ENCODE measurements at regions not wholly inside any gene's neighbourhood (a gene's known extent, or its start where the extent isn't known, plus 50 kb on each side); places are given as distances from the start of the nearest gene placed in this dataset.

DNA sequence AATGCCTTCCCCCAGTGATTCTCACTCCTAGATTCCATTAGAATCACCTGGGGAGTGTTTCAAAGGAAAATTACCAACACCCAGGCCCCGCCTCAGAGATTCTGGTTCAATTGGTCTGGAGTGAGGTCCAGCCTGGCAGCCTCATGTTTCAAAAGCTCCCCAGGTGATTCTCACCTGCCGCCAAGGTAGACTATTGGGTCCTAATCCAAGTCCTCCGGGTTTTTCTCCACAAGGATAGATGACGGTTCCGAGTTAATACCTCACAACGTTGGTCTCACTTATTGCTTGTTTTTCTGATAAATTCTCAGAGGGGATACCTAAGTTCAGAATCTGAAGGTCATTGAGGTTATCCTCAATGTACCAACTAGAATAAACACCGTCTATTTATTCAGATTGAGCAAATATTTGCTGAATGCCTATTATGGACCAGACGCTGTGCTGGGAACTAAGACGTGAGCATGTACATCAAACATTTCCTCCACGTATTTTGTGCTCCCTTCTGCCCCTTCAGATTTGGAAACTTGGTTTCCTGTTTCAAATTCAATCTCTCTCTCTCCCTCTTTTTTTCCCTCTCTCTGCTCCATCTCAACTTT lies 97.5 kb downstream of the SEC16B start (continued):
- TF ChIP-seq, protein P1, sequence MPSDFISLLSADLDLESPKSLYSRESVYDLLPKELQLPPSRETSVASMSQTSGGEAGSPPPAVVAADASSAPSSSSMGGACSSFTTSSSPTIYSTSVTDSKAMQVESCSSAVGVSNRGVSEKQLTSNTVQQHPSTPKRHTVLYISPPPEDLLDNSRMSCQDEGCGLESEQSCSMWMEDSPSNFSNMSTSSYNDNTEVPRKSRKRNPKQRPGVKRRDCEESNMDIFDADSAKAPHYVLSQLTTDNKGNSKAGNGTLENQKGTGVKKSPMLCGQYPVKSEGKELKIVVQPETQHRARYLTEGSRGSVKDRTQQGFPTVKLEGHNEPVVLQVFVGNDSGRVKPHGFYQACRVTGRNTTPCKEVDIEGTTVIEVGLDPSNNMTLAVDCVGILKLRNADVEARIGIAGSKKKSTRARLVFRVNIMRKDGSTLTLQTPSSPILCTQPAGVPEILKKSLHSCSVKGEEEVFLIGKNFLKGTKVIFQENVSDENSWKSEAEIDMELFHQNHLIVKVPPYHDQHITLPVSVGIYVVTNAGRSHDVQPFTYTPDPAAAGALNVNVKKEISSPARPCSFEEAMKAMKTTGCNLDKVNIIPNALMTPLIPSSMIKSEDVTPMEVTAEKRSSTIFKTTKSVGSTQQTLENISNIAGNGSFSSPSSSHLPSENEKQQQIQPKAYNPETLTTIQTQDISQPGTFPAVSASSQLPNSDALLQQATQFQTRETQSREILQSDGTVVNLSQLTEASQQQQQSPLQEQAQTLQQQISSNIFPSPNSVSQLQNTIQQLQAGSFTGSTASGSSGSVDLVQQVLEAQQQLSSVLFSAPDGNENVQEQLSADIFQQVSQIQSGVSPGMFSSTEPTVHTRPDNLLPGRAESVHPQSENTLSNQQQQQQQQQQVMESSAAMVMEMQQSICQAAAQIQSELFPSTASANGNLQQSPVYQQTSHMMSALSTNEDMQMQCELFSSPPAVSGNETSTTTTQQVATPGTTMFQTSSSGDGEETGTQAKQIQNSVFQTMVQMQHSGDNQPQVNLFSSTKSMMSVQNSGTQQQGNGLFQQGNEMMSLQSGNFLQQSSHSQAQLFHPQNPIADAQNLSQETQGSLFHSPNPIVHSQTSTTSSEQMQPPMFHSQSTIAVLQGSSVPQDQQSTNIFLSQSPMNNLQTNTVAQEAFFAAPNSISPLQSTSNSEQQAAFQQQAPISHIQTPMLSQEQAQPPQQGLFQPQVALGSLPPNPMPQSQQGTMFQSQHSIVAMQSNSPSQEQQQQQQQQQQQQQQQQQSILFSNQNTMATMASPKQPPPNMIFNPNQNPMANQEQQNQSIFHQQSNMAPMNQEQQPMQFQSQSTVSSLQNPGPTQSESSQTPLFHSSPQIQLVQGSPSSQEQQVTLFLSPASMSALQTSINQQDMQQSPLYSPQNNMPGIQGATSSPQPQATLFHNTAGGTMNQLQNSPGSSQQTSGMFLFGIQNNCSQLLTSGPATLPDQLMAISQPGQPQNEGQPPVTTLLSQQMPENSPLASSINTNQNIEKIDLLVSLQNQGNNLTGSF (CRISPR knock-in tag; IDR thresholded peaks at IDR 0.05), result no peak
- peak; percentile 11; the same call in 1 of the 2 replicates for TF ChIP-seq SIX4 (CRISPR knock-in tag; IDR thresholded peaks at IDR 0.05)
- TF ChIP-seq NCOA2 (CRISPR knock-in tag; IDR thresholded peaks at IDR 0.05), result peak; percentile 80
- TF ChIP-seq, protein P2, sequence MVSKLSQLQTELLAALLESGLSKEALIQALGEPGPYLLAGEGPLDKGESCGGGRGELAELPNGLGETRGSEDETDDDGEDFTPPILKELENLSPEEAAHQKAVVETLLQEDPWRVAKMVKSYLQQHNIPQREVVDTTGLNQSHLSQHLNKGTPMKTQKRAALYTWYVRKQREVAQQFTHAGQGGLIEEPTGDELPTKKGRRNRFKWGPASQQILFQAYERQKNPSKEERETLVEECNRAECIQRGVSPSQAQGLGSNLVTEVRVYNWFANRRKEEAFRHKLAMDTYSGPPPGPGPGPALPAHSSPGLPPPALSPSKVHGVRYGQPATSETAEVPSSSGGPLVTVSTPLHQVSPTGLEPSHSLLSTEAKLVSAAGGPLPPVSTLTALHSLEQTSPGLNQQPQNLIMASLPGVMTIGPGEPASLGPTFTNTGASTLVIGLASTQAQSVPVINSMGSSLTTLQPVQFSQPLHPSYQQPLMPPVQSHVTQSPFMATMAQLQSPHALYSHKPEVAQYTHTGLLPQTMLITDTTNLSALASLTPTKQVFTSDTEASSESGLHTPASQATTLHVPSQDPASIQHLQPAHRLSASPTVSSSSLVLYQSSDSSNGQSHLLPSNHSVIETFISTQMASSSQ (IDR thresholded peaks at IDR 0.05; ENCODE audit: low read depth), result peak; percentile 30; the same call in 1 of the 2 replicates
- TF ChIP-seq, protein P2 (CRISPR knock-in tag; IDR thresholded peaks at IDR 0.05; ENCODE audit: borderline replicate concordance), result no peak
- TF ChIP-seq, protein P3, sequence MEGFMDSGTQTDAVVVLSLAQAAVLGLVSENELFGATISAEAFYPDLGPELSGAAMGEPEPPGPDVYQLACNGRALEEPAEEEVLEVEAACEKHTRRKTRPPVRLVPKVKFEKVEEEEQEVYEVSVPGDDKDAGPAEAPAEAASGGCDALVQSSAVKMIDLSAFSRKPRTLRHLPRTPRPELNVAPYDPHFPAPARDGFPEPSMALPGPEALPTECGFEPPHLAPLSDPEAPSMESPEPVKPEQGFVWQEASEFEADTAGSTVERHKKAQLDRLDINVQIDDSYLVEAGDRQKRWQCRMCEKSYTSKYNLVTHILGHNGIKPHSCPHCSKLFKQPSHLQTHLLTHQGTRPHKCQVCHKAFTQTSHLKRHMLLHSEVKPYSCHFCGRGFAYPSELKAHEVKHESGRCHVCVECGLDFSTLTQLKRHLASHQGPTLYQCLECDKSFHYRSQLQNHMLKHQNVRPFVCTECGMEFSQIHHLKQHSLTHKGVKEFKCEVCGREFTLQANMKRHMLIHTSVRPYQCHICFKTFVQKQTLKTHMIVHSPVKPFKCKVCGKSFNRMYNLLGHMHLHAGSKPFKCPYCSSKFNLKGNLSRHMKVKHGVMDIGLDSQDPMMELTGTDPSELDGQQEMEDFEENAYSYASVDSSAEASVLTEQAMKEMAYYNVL (CRISPR knock-in tag; IDR thresholded peaks at IDR 0.05; ENCODE audit: borderline replicate concordance), result no peak; the same call in 1 of the 2 replicates
- no peak for TF ChIP-seq DNMT1 (CRISPR knock-in tag; IDR thresholded peaks at IDR 0.05)
- TF ChIP-seq KDM4B (CRISPR knock-in tag; IDR thresholded peaks at IDR 0.05), result no peak
- TF ChIP-seq, protein P4, sequence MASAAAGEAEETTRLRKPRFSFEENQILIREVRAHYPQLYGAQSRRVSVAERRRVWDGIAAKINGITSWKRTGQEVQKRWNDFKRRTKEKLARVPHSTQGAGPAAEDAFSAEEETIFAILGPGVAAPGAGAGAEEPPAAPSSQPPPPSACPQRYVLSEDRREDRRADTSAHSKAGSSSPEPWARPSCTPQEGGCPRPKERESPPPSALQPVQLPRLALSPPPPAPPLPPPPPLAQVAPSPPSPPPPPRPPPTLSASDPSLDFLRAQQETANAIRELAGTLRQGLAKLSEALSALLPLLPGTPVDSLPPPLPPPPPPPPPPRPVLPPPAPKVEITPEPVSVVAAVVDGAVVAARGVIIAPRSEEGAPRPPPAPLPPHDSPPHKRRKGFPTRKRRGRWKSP (CRISPR knock-in tag; IDR thresholded peaks at IDR 0.05), result no peak; the same call in 1 of the 2 replicates
- TF ChIP-seq FOSL2 (CRISPR knock-in tag; IDR thresholded peaks at IDR 0.05), result peak; percentile 49; the same call in 1 of the 2 replicates
- TF ChIP-seq KMT2A (CRISPR knock-in tag; IDR thresholded peaks at IDR 0.05), result no peak
- no peak for TF ChIP-seq RBFOX2 (IDR thresholded peaks at IDR 0.05; ENCODE audit: low read depth, low read length)
- TF ChIP-seq SKI (IDR thresholded peaks at IDR 0.05; ENCODE audit: partially characterized antibody), result peak; percentile 69
- no peak for TF ChIP-seq HOXA3 (CRISPR knock-in tag; IDR thresholded peaks at IDR 0.05)
- TF ChIP-seq, protein P5, sequence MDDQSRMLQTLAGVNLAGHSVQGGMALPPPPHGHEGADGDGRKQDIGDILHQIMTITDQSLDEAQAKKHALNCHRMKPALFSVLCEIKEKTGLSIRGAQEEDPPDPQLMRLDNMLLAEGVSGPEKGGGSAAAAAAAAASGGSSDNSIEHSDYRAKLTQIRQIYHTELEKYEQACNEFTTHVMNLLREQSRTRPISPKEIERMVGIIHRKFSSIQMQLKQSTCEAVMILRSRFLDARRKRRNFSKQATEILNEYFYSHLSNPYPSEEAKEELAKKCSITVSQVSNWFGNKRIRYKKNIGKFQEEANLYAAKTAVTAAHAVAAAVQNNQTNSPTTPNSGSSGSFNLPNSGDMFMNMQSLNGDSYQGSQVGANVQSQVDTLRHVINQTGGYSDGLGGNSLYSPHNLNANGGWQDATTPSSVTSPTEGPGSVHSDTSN (CRISPR knock-in tag; IDR thresholded peaks at IDR 0.05; ENCODE audit: borderline replicate concordance), result no peak
- no peak for TF ChIP-seq FOXP1 (IDR thresholded peaks at IDR 0.05)
- TF ChIP-seq FOXP1 (CRISPR knock-in tag; IDR thresholded peaks at IDR 0.05), result peak; percentile 58; the same call in 1 of the 2 replicates

All from HepG2 (cell line).